Hematopoietic multipotent progenitor cell treated with erythropoietin and hydrocortisone succinate and interleukin-3 and kit ligand, for 15 days (in vitro differentiated cells): ENCODE measurements at regions not wholly inside any gene's neighbourhood (a gene's known extent, or its start where the extent isn't known, plus 50 kb on each side); places are given as distances from the start of the nearest gene placed in this dataset.
"Not testable (repeated sequence)": the region's sequence is repeated elsewhere in the genome, so short reads cannot be mapped to it uniquely, and the experiment has no call there.

ENCODE experiments used
- DNase-seq: peaks from one replicate; pipeline ENCODE4 v3.0.0-alpha.2; 2015; ENCODE audit warnings: low spot score

GRCh38 chr18:76307293-76307690 lies 187.8 kb downstream of the ZNF516 start:
- no peak for DNase-seq

- DNase-seq: no peak
These were observed 188.3 kb downstream of the ZNF516 start for GRCh38 chr18:76306685-76307292.

GRCh38 chr18:76285866-76286265 lies 209.2 kb downstream of the ZNF516 start:
- no peak for DNase-seq

DNA sequence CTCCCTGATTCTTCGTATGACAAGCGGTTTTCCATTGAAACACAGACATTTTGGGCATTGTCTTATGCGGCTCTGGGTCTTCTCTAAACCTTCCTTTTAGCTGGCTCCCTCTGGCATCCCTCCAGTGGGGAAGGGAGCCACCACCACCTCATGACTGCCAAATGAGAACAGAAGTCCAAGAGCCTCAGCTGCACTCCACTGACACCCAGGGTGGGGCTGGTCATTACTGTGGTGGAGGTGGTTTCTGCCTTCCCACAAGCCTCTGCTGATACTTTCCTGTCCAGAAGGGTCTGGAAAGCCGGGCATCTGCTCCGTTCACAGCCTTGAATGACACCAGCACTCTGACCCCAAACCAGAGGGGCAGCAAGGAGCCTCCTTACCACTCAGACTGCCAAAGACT lies 213.5 kb downstream of the ZNF516 start:
- DNase-seq: no peak

DNA sequence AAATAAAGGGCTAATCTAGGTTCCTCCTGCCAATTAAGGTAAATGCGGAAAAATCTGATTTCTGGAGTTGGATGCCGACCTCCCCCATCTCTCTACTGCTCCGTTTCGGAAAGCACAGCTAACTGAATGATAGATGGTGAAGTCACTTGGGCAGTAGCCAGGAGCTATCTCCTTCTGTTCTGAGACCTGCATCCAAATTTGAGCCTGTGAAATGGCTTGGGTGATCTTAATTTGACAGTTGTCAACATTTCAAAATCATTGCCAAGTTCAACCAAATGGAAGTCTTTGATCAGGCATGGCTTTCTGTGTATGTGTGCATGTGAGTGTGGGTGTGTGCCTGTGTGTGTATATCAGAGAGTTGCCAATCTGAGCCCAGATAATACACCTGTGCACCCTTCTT lies 217.2 kb downstream of the ZNF516 start:
- DNase-seq: no peak

DNA sequence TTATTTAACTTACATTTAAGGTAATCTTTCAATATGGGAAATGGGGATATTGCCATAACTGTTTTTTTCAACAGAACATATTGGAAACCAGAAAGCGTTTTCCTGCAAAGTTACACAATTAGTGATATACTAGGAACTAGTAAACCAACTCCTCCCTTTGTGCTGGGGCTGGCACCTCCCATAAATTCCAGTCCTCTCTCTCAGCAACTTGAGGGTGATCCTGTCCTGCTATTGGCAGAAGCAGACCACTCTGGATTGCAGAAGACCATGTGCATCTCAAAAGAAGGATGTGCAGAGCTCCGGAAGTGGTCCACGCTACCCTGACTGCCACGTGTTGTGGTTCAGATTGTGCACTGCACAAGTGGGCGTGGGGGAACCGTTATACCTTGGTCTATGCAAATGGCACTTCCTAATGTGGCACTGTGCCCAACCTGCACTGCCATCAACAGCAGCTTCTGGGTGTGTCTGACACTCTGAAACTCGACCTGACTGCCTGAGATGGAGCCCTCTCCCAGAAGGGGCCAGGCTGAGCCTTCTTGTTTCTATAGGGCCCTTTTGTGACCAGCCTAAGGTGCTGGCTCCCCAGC lies 219.2 kb downstream of the ZNF516 start:
- DNase-seq: no peak

- DNase-seq: no peak
These were observed 220.4 kb downstream of the ZNF516 start for GRCh38 chr18:76274468-76275289.

DNA sequence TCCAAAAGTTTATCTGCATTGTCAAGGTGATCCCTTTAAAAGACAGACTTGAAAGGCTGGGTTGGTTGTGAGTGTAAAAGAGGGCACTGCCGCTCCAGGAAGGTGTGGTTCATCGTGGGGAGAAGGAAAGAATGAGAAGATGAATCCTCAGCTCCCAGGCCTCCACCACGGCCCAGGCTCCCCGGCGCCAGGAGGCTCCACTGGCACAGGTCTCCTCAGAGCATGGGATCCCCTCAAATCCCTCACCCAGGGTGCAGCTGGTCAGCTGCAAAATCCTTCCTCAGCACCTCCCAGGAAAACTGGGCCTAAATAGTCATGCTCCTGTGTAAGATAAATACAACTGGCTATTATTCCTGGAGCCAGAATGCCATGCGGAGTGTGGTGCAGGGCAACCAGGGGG lies 221.1 kb downstream of the ZNF516 start:
- no peak for DNase-seq

DNA sequence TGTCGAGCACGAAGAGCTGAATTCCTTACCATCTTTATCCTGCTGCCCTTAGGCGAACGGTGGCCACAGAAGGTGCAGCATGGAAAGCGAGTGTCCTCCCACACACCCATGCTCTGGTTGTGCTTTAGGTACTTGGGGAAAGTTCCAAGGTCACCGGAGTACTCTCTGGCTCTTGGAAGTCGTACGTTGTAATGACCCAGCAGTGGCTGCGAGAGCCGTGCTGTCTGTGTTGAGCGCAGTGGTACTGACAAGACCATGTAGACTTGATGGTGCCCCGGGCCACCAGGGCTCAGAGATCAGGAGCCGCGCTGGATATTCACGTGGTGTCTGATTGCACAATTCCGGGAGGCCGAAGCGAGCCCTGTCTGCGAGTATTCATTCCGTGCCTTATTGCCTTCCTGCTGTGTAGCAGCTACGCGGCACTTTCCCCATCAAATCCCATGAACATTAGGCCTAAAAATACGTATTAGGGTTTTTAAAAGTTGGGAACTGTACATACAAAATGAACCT lies 222.0 kb downstream of the ZNF516 start:
- no peak for DNase-seq

- not testable (repeated sequence) for DNase-seq
These were observed 227.6 kb downstream of the ZNF516 start for GRCh38 chr18:76267423-76267822.

DNA sequence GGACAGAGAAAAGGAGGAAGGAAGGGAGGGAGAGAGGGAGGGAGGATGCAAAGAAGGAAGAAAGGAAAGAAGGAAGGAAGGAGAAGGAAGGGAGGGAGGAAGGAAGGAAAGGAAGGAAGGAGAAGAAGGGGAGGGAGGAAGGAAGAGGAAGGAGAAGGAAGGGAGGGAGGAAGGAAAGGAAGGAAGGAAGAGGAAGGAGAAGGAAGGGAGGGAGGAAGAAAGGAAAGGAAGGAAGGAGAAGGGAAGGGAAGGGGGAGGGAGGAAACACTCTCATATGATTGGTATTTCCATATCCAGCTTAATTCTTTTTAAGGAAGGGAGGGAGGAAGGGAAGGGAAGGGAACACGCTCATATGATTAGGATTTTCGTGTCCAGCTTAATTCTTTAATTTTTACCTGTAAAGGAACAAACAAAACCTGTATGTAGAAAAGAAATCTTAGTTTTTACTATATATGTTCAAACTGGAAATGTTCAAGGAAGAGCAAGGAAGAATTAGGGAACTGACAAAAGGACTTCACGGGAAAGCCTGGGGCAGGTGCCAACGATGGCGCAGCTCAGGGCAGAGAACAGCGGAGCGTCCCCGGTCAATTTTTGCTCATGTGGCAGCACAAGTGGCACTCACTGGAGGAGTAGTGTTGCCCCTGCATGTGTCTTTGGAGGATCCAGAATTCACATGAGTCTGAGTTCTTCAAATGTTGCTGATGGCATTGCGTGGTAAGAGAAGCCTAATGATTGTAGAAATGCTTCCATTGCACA lies 228.6 kb downstream of the ZNF516 start:
- DNase-seq: no peak

DNA sequence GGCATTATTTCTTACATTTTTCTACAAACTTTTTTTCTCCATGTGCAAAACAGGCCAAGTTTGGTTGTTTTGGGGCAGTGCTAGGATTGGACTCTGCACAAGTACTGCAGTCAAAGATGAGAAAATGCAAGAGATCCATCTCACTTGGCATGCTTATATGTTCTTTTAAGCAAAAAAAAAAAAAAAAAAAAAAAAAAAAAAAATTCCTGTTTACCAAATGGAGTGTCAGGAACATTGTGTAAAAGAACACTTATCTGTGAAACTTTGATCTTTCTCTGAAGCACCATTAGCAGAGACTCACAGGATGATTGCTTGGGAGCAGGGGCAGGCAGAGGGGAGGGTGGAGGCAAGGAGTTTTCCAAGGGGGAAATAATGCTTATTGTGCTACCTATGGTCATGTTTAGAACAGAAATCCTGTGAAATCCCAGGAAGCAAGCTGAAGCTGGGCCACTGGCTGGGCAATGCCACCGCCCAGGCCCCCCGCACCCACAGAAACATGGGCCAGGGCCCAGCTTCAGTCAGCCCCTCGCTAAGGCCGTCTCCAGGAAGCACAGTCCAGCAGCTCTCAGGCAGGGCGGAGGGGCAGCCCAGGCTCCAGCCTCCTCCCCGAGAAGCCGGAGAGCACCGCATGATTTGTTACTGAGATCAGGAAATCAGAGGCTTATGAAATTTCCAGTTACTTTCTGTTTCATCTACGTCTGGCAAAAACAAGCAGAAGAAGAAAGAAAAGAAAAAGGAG lies 229.4 kb downstream of the ZNF516 start:
- DNase-seq: no peak

DNA sequence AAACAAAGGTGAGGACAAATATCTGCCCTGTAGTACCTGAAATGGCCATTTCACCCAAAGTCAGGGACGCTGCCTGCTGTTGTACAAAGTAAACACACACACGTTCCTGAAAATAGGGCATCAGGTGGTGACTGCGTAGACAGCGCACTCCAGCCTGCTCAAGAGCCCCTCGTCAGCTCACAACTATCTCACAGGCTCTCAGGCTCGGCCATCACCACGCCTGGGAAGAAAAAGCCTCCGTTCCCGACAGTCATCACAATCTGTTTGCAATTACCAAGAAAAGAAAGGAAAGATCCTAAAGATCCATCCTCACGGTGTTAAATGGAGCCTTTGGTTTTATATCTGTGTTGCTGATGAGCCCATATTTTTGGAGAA lies 230.2 kb downstream of the ZNF516 start:
- DNase-seq: no peak

DNA sequence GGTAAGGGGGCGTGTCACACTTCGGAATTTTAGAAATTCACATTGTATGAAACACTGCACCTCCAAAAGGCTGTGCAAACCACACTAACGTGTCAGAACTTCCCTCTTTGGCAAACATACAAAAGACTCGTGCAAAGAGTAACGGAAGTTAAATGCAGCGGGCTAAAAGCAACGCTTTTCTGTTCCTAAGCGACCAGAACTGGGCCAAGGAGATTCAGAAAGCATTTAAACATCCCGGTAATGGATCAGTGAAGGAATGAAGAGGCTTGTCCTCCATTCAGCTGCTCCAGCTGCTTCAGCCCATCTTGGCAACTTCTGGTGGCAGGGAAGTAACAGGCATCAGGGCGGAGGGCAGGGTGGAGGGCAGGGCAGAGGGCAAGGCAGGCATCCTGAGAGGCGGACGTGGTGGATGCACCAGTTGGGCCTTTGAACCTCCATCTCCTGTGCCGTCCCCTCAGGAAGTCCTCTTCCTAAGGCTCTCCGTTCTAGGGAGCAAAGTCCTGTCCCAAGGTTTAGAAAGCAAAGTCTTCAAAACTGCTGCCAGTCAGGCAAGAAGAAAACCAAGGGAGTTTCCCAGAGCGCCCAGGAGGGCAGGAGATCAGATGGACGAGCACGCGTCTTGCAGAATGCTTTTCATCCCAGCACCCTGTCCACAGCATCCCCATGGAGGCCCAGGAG lies 230.7 kb downstream of the ZNF516 start:
- no peak for DNase-seq

DNA sequence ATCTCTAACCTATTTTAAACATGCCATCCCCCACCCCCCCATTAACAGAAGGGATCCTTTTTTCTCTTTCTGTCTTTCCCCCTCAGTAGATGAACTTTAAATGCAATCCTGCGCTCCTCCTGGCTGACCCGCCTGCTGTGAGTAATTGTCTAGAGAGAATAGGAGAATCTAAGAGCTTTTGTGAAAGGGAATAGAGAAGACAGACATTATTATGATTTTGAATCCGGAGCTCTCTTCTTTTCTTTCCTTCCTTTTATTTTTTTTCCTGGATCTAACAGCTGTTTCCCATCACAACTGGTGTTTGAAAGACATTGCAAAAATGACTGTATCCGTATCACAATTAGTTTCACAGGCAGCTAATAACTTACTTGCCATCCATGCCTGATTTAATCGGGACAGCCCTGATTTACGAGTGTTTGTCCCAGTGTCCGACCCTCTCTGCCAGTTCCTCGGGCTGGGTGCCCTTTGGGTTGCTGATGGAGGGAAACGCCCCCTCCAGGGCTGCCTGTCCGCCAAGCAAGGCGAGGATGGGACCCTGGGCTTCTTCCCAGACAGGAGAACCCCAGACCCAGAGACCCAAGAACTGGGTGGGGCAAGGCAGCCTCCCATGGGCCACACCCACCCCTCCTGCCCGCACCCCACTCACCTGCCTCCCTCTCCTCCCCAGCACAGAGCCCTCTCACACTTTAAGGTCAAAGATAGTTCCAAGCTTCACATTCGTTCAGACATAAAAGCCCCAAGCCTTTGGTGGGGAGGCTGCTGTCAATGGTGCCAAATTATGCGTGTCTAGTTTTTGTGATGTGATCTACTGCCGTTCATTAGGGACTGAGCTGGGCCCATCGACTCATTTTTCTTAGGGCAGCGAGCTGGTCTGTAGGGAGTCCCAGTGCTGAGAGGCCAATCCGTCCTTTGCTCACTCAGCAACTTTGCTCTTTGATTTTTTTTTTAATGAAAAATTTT lies 231.7 kb downstream of the ZNF516 start:
- no peak for DNase-seq

GRCh38 chr18:76260941-76261472 lies 234.0 kb downstream of the ZNF516 start:
- DNase-seq: no peak

GRCh38 chr18:76259711-76260110 lies 235.3 kb downstream of the ZNF516 start:
- no peak for DNase-seq

DNA sequence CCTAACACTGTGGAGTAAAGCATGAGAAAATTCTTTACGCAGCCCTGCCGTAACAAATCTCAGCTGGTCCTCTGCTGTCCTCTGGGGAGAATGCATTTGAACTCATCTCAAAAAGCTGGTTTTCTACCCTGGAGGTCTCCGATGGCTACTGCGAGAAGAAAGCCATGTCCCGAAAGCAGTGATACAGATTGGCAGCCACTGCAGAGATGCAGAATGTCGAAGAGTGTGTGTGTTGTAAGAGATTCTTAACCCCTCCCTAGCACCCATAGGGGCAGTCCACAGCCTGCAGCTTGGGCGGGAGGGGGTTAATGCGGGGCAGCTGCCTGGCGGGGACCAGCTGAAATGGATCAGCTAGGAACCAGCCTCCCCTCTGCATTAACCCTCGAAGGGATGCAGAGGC lies 235.9 kb downstream of the ZNF516 start:
- DNase-seq: no peak

DNA sequence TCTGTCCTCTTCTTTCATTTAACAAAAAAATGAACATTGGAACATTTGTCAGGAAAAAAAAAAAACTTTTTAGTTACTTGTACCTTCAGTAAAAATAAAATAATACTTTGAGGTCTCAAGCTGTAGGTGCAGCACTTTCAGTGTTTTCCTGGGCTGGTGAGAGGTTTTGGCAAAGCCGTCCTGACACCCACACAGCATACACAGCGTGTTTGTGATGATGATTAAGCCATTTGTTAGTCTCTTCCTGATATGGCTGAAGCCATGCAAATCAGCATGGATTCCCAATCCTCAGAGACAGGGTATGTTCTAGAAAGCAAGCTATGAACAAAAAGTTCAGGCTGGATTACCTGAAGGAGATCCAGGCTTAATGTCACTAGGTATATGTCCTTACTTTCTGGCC lies 236.8 kb downstream of the ZNF516 start:
- no peak for DNase-seq
